ENCODE measurements at regions not wholly inside any gene's neighbourhood (a gene's known extent, or its start where the extent isn't known, plus 50 kb on each side); places are given as distances from the start of the nearest gene placed in this dataset.

GRCh38 chr9:8206720-8207119 lies 407.1 kb upstream of the DMAC1 start:
- Histone ChIP-seq H3K4me3 (replicated peaks in 1 of 3; ENCODE audit: insufficient read depth in 1 of 3, low read depth in 2 of 3, low read length in 3 of 3) (no peak overlapping the region), H3K9me3 (ENCODE audit: low read length) (peaks cover 70% of the 10 kb centered on the region), H3K27ac (ENCODE audit: extremely low read length, insufficient read depth, low read length) (no peak overlapping the region), H4K20me1 (ENCODE audit: insufficient read depth, low read length) (no peaks in the 10 kb centered on the region), H3K27me3 (ENCODE audit: control insufficient read depth in 1 of 2, insufficient read depth in 2 of 2, low read length in 2 of 2) (no peaks in the 10 kb centered on the region), H2AFZ (ENCODE audit: low read length) (no peak overlapping the region), H3K36me3 (replicated peaks in 1 of 2; ENCODE audit: control insufficient read depth in 1 of 2, insufficient read depth in 2 of 2, low read length in 2 of 2) (no peaks in the 10 kb centered on the region), H3K79me2 (ENCODE audit: insufficient read depth, low read length) (no peaks in the 10 kb centered on the region), H3K9ac (ENCODE audit: insufficient read depth, low read depth, low read length) (no peak overlapping the region), H3K4me2 (ENCODE audit: low read depth, low read length) (no peak overlapping the region), H3K4me1 (ENCODE audit: insufficient read depth, low read length) (no peaks in the 10 kb centered on the region)
- ChIA-PET CTCF (ENCODE audit: low intra/inter-chr PET ratio, low total read pairs) (no interaction called here), POLR2A (no interaction called here)
- in situ Hi-C loops (cut with HindIII; ENCODE audit: extremely low pct_ligation_motif_present, low pct_unique_long_range_greater_than_20kb) (no loop called here), intact Hi-C loops (cut with micrococcal nuclease; ENCODE audit: unreplicated experiment) (loop anchor here (10.0 kb wide), 1 partner anchor 1298 kb away; no protein-coding TSS in a partner anchor)
- BruUV-seq (replicated peaks) = no TSS peak
- FAIRE-seq (no peak), ATAC-seq (no peak), DNase-seq (ENCODE audit: low spot score) (no peak)
- WGBS (ENCODE audit: low lambda C conversion rate) = 46% methylated on average over 2 of the region's 2 CpGs
- TF ChIP-seq ZNF781 (CRISPR knock-in tag; IDR thresholded peaks at IDR 0.05; ENCODE audit: borderline replicate concordance, not compliant biosample characterization) (no peak), ZNF614 (CRISPR knock-in tag; IDR thresholded peaks at IDR 0.05; ENCODE audit: borderline replicate concordance) (no peak), GFI1 (CRISPR knock-in tag; IDR thresholded peaks at IDR 0.05; ENCODE audit: borderline replicate concordance) (no peak), SRF (IDR thresholded peaks at IDR 0.05; ENCODE audit: low read depth, low read length) (no peak), DMAP1 (CRISPR knock-in tag; IDR thresholded peaks at IDR 0.05) (no peak), ZBTB7B (CRISPR knock-in tag; IDR thresholded peaks at IDR 0.05) (no peak)

- Histone ChIP-seq H3K9ac (ENCODE audit: insufficient read depth, low read depth, low read length) (no peak overlapping the region), H4K20me1 (ENCODE audit: insufficient read depth, low read length) (no peaks in the 10 kb centered on the region), H3K27me3 (ENCODE audit: control insufficient read depth in 1 of 2, insufficient read depth in 2 of 2, low read length in 2 of 2) (no peaks in the 10 kb centered on the region), H3K4me3 (replicated peaks in 1 of 3; ENCODE audit: insufficient read depth in 1 of 3, low read depth in 2 of 3, low read length in 3 of 3) (no peak overlapping the region), H3K36me3 (replicated peaks in 1 of 2; ENCODE audit: control insufficient read depth in 1 of 2, insufficient read depth in 2 of 2, low read length in 2 of 2) (no peaks in the 10 kb centered on the region), H2AFZ (ENCODE audit: low read length) (no peak overlapping the region), H3K4me2 (ENCODE audit: low read depth, low read length) (no peak overlapping the region), H3K79me2 (ENCODE audit: insufficient read depth, low read length) (no peaks in the 10 kb centered on the region), H3K4me1 (ENCODE audit: insufficient read depth, low read length) (no peaks in the 10 kb centered on the region), H3K9me3 (ENCODE audit: low read length) (peaks cover 61% of the 10 kb centered on the region), H3K27ac (ENCODE audit: extremely low read length, insufficient read depth, low read length) (no peak overlapping the region)
- in situ Hi-C loops (cut with HindIII; ENCODE audit: extremely low pct_ligation_motif_present, low pct_unique_long_range_greater_than_20kb) (no loop called here), intact Hi-C loops (cut with micrococcal nuclease; ENCODE audit: unreplicated experiment) (loop anchor here (10.0 kb wide), 1 partner anchor 1299 kb away; no protein-coding TSS in a partner anchor)
- ChIA-PET CTCF (ENCODE audit: low intra/inter-chr PET ratio, low total read pairs) (no interaction called here), POLR2A (no interaction called here)
- DNase-seq (ENCODE audit: low spot score) (no peak), ATAC-seq (no peak), FAIRE-seq (no peak)
- no peak for TF ChIP-seq KLF6 (CRISPR knock-in tag; IDR thresholded peaks at IDR 0.05)
- no TSS peak for BruUV-seq (replicated peaks)
Measured at GRCh38 chr9:8205576-8205975, 406.0 kb upstream of the DMAC1 start.
